Activated CD4-positive, alpha-beta T cell treated with anti-CD3 and anti-CD28 coated beads, Interleukin-2, amount 50 U/mL, for 4 hours (primary cell): ENCODE measurements at regions not wholly inside any gene's neighbourhood (a gene's known extent, or its start where the extent isn't known, plus 50 kb on each side); places are given as distances from the start of the nearest gene placed in this dataset.

ENCODE experiments used
- DNase-seq, 2 experiments: peaks; one replicate each; pipeline ENCODE4 v3.0.0-alpha.2; 2020

GRCh38 chr21:38952890-38953289, 147.2 kb downstream of the ETS2 start:
- DNase-seq, result no peak

GRCh38 chr21:38951095-38951730, 145.5 kb downstream of the ETS2 start:
- DNase-seq, result no peak

- no peak for DNase-seq
Observed at GRCh38 chr21:38950435-38951094, 144.8 kb downstream of the ETS2 start.

- no peak for DNase-seq
Observed at GRCh38 chr21:38949070-38949380, 143.3 kb downstream of the ETS2 start.

- no peak for DNase-seq
Observed at GRCh38 chr21:38948377-38949069, 142.8 kb downstream of the ETS2 start.

GRCh38 chr21:38945545-38946245, 140.0 kb downstream of the ETS2 start:
- no peak for DNase-seq

GRCh38 chr21:38944903-38945302, 139.2 kb downstream of the ETS2 start:
- DNase-seq, result no peak

- no peak for DNase-seq
Observed at GRCh38 chr21:38944402-38944801, 138.7 kb downstream of the ETS2 start.

GRCh38 chr21:38942748-38943211, 137.1 kb downstream of the ETS2 start:
- DNase-seq, result no peak

- no peak for DNase-seq
Observed at GRCh38 chr21:38938769-38939168, 133.0 kb downstream of the ETS2 start.

GRCh38 chr21:38938343-38938742, 132.6 kb downstream of the ETS2 start:
- no peak for DNase-seq

GRCh38 chr21:38937844-38938243, 132.1 kb downstream of the ETS2 start:
- DNase-seq, result no peak

- DNase-seq, result no peak
Observed at GRCh38 chr21:38937286-38937790, 131.6 kb downstream of the ETS2 start.

- no peak for DNase-seq
Observed at GRCh38 chr21:38936240-38936639, 130.5 kb downstream of the ETS2 start.

GRCh38 chr21:38933731-38934130, 128.0 kb downstream of the ETS2 start:
- no peak for DNase-seq

- no peak for DNase-seq
Observed at GRCh38 chr21:38931291-38931690, 125.6 kb downstream of the ETS2 start.

GRCh38 chr21:38930853-38931252, 125.1 kb downstream of the ETS2 start:
- DNase-seq, result no peak

- DNase-seq, result no peak
Observed at GRCh38 chr21:38930066-38930465, 124.3 kb downstream of the ETS2 start.

GRCh38 chr21:38929652-38930051, 123.9 kb downstream of the ETS2 start:
- no peak for DNase-seq

- no peak for DNase-seq
Observed at GRCh38 chr21:38929142-38929541, 123.4 kb downstream of the ETS2 start.

- no peak for DNase-seq
Observed at GRCh38 chr21:38927776-38928175, 122.0 kb downstream of the ETS2 start.

- no peak for DNase-seq
Observed at GRCh38 chr21:38925923-38926322, 120.2 kb downstream of the ETS2 start.

- no peak for DNase-seq
Observed at GRCh38 chr21:38925478-38925877, 119.7 kb downstream of the ETS2 start.
